K562 (cell line): ENCODE measurements at regions not wholly inside any gene's neighbourhood (a gene's known extent, or its start where the extent isn't known, plus 50 kb on each side); places are given as distances from the start of the nearest gene placed in this dataset.

Experiments
- CCAR2 ChIP-seq: fragments of 200-400 bp; formaldehyde crosslinking; IDR thresholded peaks from 2 replicates; pipeline ENCODE4 v1.6.1; 2017; ENCODE audit warnings: mild to moderate bottlenecking, low read depth, low read length
- CHD2 ChIP-seq: IDR thresholded peaks from 2 replicates; pipeline ENCODE4 v1.6.1; 2011; ENCODE audit warnings: low read depth, low read length
- RBBP5 ChIP-seq: fragments of 200-600 bp; sonication (generic); IDR thresholded peaks from 2 replicates; pipeline ENCODE4 v1.6.1; 2012; ENCODE audit warnings: borderline replicate concordance, mild to moderate bottlenecking, low read length, control low read depth, inconsistent platforms; ENCODE audit not compliant: insufficient read depth, poor library complexity, severe bottlenecking
- RBM39 ChIP-seq: fragments of 200-400 bp; formaldehyde crosslinking; optimal IDR thresholded peaks from 2 replicates; pipeline ENCODE3; 2018; ENCODE audit warnings: low read depth, low read length
- RUNX1 ChIP-seq: sonication (generic); IDR thresholded peaks from 2 replicates; pipeline ENCODE4 v1.6.1; 2016; ENCODE audit warnings: antibody characterized with exemption, low read depth
- SP1 ChIP-seq: sonication (generic); formaldehyde crosslinking; IDR thresholded peaks from 2 replicates; pipeline ENCODE4 v1.8.1; 2022; ENCODE audit warnings: mild to moderate bottlenecking, missing genetic modification reagents
- TAF1 ChIP-seq: IDR thresholded peaks from 2 replicates; pipeline ENCODE4 v1.6.1; 2011; ENCODE audit warnings: mild to moderate bottlenecking, low read length, moderate library complexity; ENCODE audit not compliant: insufficient read depth, control insufficient read depth, severe bottlenecking; ENCODE audit errors: extremely low read depth
- XRCC4 ChIP-seq: IDR thresholded peaks from one replicate; pipeline ENCODE4 v1.6.1; 2011; ENCODE audit not compliant: insufficient read depth, insufficient read length; ENCODE audit errors: extremely low read depth
- YY1 ChIP-seq, 3 experiments: IDR thresholded peaks; 2 replicates each; pipeline ENCODE4 v1.6.1; 2011; ENCODE audit warnings: low read length in 2 of 3, mild to moderate bottlenecking in 2 of 3, moderate library complexity in 2 of 3, borderline replicate concordance in 1 of 3, control low read depth in 1 of 3, low read depth in 1 of 3; ENCODE audit not compliant: insufficient read depth in 3 of 3, insufficient replicate concordance in 2 of 3, control insufficient read depth in 1 of 3, insufficient read length in 1 of 3; ENCODE audit errors: extremely low read depth in 1 of 3
- TF ChIP-seq, protein P1 (sequence below): sonication (generic); formaldehyde crosslinking; IDR thresholded peaks from 2 replicates; pipeline ENCODE4 v1.8.1; 2023; ENCODE audit warnings: mild to moderate bottlenecking, missing genetic modification reagents
- TF ChIP-seq, protein P2 (sequence below): fragments of 250-450 bp; sonication (Bioruptor Pico); IDR thresholded peaks from 2 replicates; pipeline ENCODE4 v1.5.0; 2021; ENCODE audit warnings: mild to moderate bottlenecking, moderate library complexity

DNA sequence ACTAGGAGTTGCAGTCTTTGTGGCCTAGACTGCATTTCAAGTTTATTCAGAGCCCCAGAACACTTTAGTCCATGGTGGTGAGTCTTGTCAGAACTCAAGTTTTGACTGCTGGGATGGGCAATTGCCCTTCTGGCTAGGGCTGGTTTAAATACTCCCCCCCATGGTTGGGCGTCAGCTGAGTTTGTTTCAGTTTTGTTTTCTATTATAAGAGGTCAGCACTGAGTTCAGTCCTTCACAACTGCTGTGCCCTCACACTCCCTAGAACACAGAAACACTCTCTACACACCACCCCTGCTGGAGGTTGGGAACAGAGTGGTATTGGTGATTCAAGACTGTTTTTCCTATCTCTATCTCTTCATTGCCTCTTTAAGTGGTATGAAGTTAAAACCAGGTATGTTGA, 217.0 kb downstream of the GUCY2F start:
- TF ChIP-seq YY1 (IDR thresholded peaks at IDR 0.05; ENCODE audit: borderline replicate concordance in 1 of 3, control insufficient read depth in 1 of 3, extremely low read depth in 1 of 3, insufficient read depth in 3 of 3, insufficient read length in 1 of 3, insufficient replicate concordance in 2 of 3, low read depth in 1 of 3, low read length in 2 of 3): no peak
- no peak for TF ChIP-seq XRCC4
- TF ChIP-seq TAF1: no peak
- TF ChIP-seq CHD2: no peak
- no peak for TF ChIP-seq RUNX1
- TF ChIP-seq CCAR2: no peak
- TF ChIP-seq SP1 (CRISPR knock-in tag): no peak
- no peak for TF ChIP-seq RBM39
- TF ChIP-seq, protein P1, sequence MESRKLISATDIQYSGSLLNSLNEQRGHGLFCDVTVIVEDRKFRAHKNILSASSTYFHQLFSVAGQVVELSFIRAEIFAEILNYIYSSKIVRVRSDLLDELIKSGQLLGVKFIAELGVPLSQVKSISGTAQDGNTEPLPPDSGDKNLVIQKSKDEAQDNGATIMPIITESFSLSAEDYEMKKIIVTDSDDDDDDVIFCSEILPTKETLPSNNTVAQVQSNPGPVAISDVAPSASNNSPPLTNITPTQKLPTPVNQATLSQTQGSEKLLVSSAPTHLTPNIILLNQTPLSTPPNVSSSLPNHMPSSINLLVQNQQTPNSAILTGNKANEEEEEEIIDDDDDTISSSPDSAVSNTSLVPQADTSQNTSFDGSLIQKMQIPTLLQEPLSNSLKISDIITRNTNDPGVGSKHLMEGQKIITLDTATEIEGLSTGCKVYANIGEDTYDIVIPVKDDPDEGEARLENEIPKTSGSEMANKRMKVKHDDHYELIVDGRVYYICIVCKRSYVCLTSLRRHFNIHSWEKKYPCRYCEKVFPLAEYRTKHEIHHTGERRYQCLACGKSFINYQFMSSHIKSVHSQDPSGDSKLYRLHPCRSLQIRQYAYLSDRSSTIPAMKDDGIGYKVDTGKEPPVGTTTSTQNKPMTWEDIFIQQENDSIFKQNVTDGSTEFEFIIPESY (CRISPR knock-in tag): no peak
- TF ChIP-seq, protein P2, sequence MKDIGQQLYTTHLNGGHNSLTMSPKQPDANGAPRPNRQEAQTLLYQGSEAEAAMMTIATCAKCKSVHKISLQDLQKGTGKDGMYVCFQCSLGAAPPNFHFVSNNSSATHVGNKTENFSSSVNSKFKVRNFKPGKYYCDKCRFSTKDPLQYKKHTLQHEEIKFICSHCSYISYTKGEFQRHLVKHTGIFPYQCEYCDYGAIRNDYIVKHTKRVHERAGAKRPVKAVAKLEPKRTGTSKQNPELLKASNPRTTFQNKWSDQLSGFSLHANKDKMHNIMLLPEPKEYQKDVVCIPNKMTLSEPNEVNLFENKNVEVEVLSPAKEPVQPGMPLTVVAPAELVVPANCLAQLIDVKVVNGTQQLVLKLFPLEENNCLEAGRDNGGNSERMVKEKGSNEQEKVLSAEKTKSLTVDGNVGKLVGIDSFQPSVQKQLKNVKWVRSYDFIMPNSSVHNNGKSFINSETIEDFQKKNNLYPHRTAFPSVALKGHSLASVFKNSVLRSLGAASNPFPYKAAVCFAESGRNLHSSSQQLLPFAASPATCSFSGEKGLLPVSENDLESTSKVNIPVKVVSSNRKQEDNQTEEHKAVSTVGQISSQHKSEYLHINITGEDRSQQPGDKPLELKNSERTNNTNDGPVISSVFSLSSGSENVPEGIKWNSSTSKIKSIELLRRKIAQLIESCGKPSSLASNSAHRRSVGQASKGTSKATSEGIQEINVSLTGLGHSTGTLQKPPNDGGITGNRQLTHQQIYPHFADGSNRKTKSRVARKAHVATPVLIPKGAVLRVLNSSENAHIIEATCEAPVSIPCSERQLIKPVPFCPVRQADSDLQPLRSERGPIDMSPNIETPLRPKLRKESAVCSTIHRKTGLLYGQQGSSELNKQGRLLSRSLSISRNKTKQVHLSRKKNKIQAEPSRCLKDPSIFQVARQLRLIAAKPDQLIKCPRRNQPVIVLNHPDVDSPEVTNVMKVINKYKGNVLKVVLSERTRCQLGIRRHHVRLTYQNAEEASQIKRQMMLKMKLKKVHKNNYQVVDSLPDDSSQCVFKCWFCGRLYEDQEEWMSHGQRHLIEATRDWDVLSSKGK: no peak
- no peak for TF ChIP-seq RBBP5
